ENCODE measurements at regions not wholly inside any gene's neighbourhood (a gene's known extent, or its start where the extent isn't known, plus 50 kb on each side); places are given as distances from the start of the nearest gene placed in this dataset.
"Not testable (repeated sequence)": the region's sequence is repeated elsewhere in the genome, so short reads cannot be mapped to it uniquely, and the experiment has no call there.

GRCh38 chr18:37838083-37838482 is 272.5 kb upstream of the CELF4 start:
- no peak overlapping the region for H3K4me3 ChIP-seq (ENCODE audit: insufficient read depth, low read depth, low read length)

DNA sequence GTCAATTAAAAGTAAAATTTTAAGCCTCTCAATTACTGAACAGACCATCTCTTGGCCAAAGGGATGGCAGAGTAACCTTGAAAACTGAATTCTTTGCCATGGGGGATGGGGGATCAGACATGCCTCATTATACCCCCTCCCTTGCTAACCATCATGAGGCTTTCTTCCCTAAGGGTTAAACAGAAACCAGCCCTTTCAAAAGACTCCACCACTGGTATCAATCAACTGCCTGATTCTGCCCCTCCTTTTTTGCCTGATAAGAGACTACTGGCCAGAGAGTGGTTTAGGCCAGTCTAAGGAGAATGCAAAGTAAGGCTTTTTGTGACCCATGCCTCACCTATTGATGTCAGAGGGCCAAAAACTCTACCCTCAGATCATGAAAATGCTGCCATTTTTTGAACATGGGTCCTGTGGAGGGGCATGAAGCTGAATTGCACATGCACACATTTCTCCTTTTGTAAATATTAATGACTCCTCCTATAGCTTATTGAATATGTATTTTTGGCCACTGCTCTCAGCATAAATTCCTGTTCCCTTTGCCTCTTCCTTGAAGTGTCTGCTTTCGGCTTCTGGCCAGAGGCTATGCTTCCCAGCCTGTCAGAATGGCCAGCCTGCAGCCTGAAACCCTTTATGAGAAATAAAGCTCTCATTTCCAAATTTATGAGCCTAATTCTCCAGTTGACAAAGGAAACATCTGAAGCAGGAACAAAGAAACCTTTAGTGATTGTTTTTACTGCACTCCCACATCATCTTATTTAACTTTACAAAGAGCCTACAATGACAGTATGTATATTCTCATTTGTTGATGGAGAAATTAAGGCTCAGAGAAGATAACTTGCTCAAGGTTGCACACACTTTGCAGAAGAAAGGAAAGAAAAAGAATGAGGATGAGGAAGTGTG is 270.7 kb upstream of the CELF4 start:
- no peaks in the 10 kb centered on the region for H3K27me3 Mint-ChIP-seq (ENCODE audit: low read depth, unreplicated experiment)
- peaks cover 2% of the 10 kb centered on the region for H3K36me3 Mint-ChIP-seq (ENCODE audit: low read depth, unreplicated experiment)
- H3K4me1 ChIP-seq (ENCODE audit: insufficient read depth, low read length): no peaks in the 10 kb centered on the region
- H3K9me3 ChIP-seq (ENCODE audit: insufficient read depth, low read depth, low read length): no peaks in the 10 kb centered on the region
- TF ChIP-seq, protein P1, sequence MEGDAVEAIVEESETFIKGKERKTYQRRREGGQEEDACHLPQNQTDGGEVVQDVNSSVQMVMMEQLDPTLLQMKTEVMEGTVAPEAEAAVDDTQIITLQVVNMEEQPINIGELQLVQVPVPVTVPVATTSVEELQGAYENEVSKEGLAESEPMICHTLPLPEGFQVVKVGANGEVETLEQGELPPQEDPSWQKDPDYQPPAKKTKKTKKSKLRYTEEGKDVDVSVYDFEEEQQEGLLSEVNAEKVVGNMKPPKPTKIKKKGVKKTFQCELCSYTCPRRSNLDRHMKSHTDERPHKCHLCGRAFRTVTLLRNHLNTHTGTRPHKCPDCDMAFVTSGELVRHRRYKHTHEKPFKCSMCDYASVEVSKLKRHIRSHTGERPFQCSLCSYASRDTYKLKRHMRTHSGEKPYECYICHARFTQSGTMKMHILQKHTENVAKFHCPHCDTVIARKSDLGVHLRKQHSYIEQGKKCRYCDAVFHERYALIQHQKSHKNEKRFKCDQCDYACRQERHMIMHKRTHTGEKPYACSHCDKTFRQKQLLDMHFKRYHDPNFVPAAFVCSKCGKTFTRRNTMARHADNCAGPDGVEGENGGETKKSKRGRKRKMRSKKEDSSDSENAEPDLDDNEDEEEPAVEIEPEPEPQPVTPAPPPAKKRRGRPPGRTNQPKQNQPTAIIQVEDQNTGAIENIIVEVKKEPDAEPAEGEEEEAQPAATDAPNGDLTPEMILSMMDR (IDR thresholded peaks at IDR 0.05; ENCODE audit: insufficient read depth, low read depth, low read length): no peak
- no peak for TF ChIP-seq EZH2 (IDR thresholded peaks at IDR 0.05; ENCODE audit: insufficient read depth, low read length)
- FAIRE-seq: no peak
- no peak overlapping the region for H3K9ac ChIP-seq (ENCODE audit: low read length)
- no peak overlapping the region for H3K27ac Mint-ChIP-seq (ENCODE audit: unreplicated experiment)
- H4K20me1 ChIP-seq (ENCODE audit: insufficient read depth, low read length): no peaks in the 10 kb centered on the region
- no peak overlapping the region for H3K4me3 ChIP-seq (ENCODE audit: insufficient read depth, low read depth, low read length)
- peaks cover 10% of the 10 kb centered on the region for H3K9me3 Mint-ChIP-seq (ENCODE audit: unreplicated experiment)
- no peaks in the 10 kb centered on the region for H3K4me1 Mint-ChIP-seq (ENCODE audit: low read depth, unreplicated experiment)
- no peaks in the 10 kb centered on the region for H3K79me2 ChIP-seq (ENCODE audit: insufficient read depth, low read length)
- no peak overlapping the region for H3K4me2 ChIP-seq (ENCODE audit: low read length)
- no peak overlapping the region for H3K27ac ChIP-seq (ENCODE audit: low read depth, low read length)
- no peak overlapping the region for H3K4me3 Mint-ChIP-seq (ENCODE audit: unreplicated experiment)
- DNase-seq (ENCODE audit: low read depth): no peak
- H3K27me3 ChIP-seq (ENCODE audit: insufficient read depth, low read length): no peaks in the 10 kb centered on the region
- H3K36me3 ChIP-seq (ENCODE audit: insufficient read depth, low read length): no peaks in the 10 kb centered on the region
- H2AFZ ChIP-seq (ENCODE audit: low read depth, low read length): no peak overlapping the region

More at GRCh38 chr18:37838083-37838482, 272.5 kb upstream of the CELF4 start:
- no peaks in the 10 kb centered on the region for H3K79me2 ChIP-seq (ENCODE audit: insufficient read depth, low read length)
- H3K9ac ChIP-seq (ENCODE audit: low read length): no peak overlapping the region
- TF ChIP-seq EZH2 (IDR thresholded peaks at IDR 0.05; ENCODE audit: insufficient read depth, low read length): no peak
- TF ChIP-seq, protein P1 (IDR thresholded peaks at IDR 0.05; ENCODE audit: insufficient read depth, low read depth, low read length): no peak
- no peak overlapping the region for H2AFZ ChIP-seq (ENCODE audit: low read depth, low read length)
- peaks cover 3% of the 10 kb centered on the region for H3K9me3 Mint-ChIP-seq (ENCODE audit: unreplicated experiment)
- DNase-seq (ENCODE audit: low read depth) (no peak), FAIRE-seq (no peak)
- H3K27ac ChIP-seq (ENCODE audit: low read depth, low read length): no peak overlapping the region
- no peaks in the 10 kb centered on the region for H3K9me3 ChIP-seq (ENCODE audit: insufficient read depth, low read depth, low read length)
- no peaks in the 10 kb centered on the region for H3K27me3 Mint-ChIP-seq (ENCODE audit: low read depth, unreplicated experiment)
- no peak overlapping the region for H3K4me3 Mint-ChIP-seq (ENCODE audit: unreplicated experiment)
- H3K4me1 ChIP-seq (ENCODE audit: insufficient read depth, low read length): no peaks in the 10 kb centered on the region
- H4K20me1 ChIP-seq (ENCODE audit: insufficient read depth, low read length): no peaks in the 10 kb centered on the region
- H3K27me3 ChIP-seq (ENCODE audit: insufficient read depth, low read length): no peaks in the 10 kb centered on the region
- no peaks in the 10 kb centered on the region for H3K36me3 Mint-ChIP-seq (ENCODE audit: low read depth, unreplicated experiment)
- H3K4me1 Mint-ChIP-seq (ENCODE audit: low read depth, unreplicated experiment): no peaks in the 10 kb centered on the region
- no peak overlapping the region for H3K27ac Mint-ChIP-seq (ENCODE audit: unreplicated experiment)
- H3K4me2 ChIP-seq (ENCODE audit: low read length): no peak overlapping the region
- H3K36me3 ChIP-seq (ENCODE audit: insufficient read depth, low read length): no peaks in the 10 kb centered on the region

- not testable (repeated sequence) for H3K36me3 Mint-ChIP-seq (ENCODE audit: low read depth, unreplicated experiment); H3K27ac Mint-ChIP-seq (ENCODE audit: unreplicated experiment); H2AFZ ChIP-seq (ENCODE audit: low read depth, low read length); H3K9me3 Mint-ChIP-seq (ENCODE audit: unreplicated experiment); H3K27ac ChIP-seq (ENCODE audit: low read depth, low read length); H4K20me1 ChIP-seq (ENCODE audit: insufficient read depth, low read length); FAIRE-seq; H3K4me2 ChIP-seq (ENCODE audit: low read length); H3K27me3 ChIP-seq (ENCODE audit: insufficient read depth, low read length); H3K36me3 ChIP-seq (ENCODE audit: insufficient read depth, low read length); H3K27me3 Mint-ChIP-seq (ENCODE audit: low read depth, unreplicated experiment); H3K9ac ChIP-seq (ENCODE audit: low read length); DNase-seq (ENCODE audit: low read depth); H3K4me3 Mint-ChIP-seq (ENCODE audit: unreplicated experiment); H3K79me2 ChIP-seq (ENCODE audit: insufficient read depth, low read length); H3K4me3 ChIP-seq (ENCODE audit: insufficient read depth, low read depth, low read length); H3K9me3 ChIP-seq (ENCODE audit: insufficient read depth, low read depth, low read length); H3K4me1 ChIP-seq (ENCODE audit: insufficient read depth, low read length); H3K4me1 Mint-ChIP-seq (ENCODE audit: low read depth, unreplicated experiment)
These were observed 266.6 kb upstream of the CELF4 start for GRCh38 chr18:37832010-37832695.
